PC-9 (cell line): ENCODE measurements at regions not wholly inside any gene's neighbourhood (a gene's known extent, or its start where the extent isn't known, plus 50 kb on each side); places are given as distances from the start of the nearest gene placed in this dataset.

Experiments
- BruUV-seq: library from RNA; stranded (reverse); fragments of 400-500 nt; replicated peaks from 2 replicates; lab custom pipeline; 2021; lab: Mats Ljungman, UMichigan
- CTCF ChIA-PET: fragments of 300-600 bp; sonication (Branson Sonifier 250); formaldehyde crosslinking; loops from one replicate; lab custom pipeline; 2022; ENCODE audit warnings: antibody characterized with exemption; lab: Charles Lee
- POLR2A ChIA-PET: fragments of 300-600 bp; sonication (Branson Sonifier 250); formaldehyde crosslinking; loops from one replicate; lab custom pipeline; 2022; ENCODE audit warnings: antibody characterized with exemption; ENCODE audit not compliant: unreplicated experiment; lab: Charles Lee
- DNase-seq, 2 experiments: peaks; one replicate each; pipeline versions ENCODE4 v3.0.0 to v3.0.0-alpha.2; 2015 to 2022; ENCODE audit warnings: mixed read lengths in 1 of 2
- H2AFZ ChIP-seq: fragments of 200-600 bp; sonication (generic); 2 replicates; pipeline ENCODE4 v1.8.1; 2017; ENCODE audit warnings: antibody characterized with exemption
- H3F3A ChIP-seq: fragments of 200-600 bp; sonication (generic); 2 replicates; pipeline ENCODE4 v1.8.1; 2017; ENCODE audit warnings: antibody characterized with exemption, mild to moderate bottlenecking, low read depth; ENCODE audit not compliant: insufficient read depth
- H3K27ac ChIP-seq: fragments of 200-600 bp; sonication (generic); 2 replicates; pipeline ENCODE4 v1.6.1; 2016; ENCODE audit warnings: mixed run types
- H3K27me3 ChIP-seq: fragments of 200-600 bp; sonication (generic); 2 replicates; pipeline ENCODE4 v1.6.1; 2016; ENCODE audit warnings: low read depth, mixed run types; ENCODE audit not compliant: insufficient read depth
- H3K36me3 ChIP-seq: fragments of 200-600 bp; sonication (generic); 2 replicates; pipeline ENCODE4 v1.6.1; 2016; ENCODE audit warnings: low read depth, mixed run types
- H3K4me1 ChIP-seq: fragments of 200-600 bp; sonication (generic); replicated peaks from 2 replicates; pipeline ENCODE4 v1.6.1; 2016; ENCODE audit warnings: mixed run types; ENCODE audit not compliant: insufficient read depth
- H3K4me2 ChIP-seq: fragments of 200-600 bp; sonication (generic); 2 replicates; pipeline ENCODE4 v1.6.1; 2017; ENCODE audit warnings: mixed run types
- H3K4me3 ChIP-seq: fragments of 200-600 bp; sonication (generic); 2 replicates; pipeline ENCODE4 v1.6.1; 2016; ENCODE audit warnings: mixed run types
- H3K79me2 ChIP-seq: fragments of 200-600 bp; sonication (generic); 2 replicates; pipeline ENCODE4 v1.6.1; 2017; ENCODE audit warnings: low read depth, mixed run types
- H3K9me2 ChIP-seq: fragments of 200-600 bp; sonication (generic); 2 replicates; pipeline ENCODE4 v1.8.1; 2017; ENCODE audit warnings: mild to moderate bottlenecking; ENCODE audit not compliant: insufficient read depth
- H3K9me3 ChIP-seq: fragments of 200-600 bp; sonication (generic); 2 replicates; pipeline ENCODE4 v1.8.1; 2016; ENCODE audit warnings: low read depth; ENCODE audit not compliant: insufficient read depth
- H4K20me1 ChIP-seq: fragments of 200-600 bp; sonication (generic); 2 replicates; pipeline ENCODE4 v1.8.1; 2017; ENCODE audit not compliant: insufficient read depth
- CTCF ChIP-seq: fragments of 200-600 bp; sonication (generic); conservative IDR thresholded peaks from 2 replicates; pipeline ENCODE4 v1.6.1; 2017; ENCODE audit warnings: mixed run types, antibody characterized with exemption, mild to moderate bottlenecking, moderate library complexity
- EZH2 ChIP-seq: fragments of 200-600 bp; sonication (generic); IDR thresholded peaks from 2 replicates; pipeline ENCODE4 v1.8.0; 2017; ENCODE audit warnings: antibody characterized with exemption, low read depth
- intact Hi-C: fragments of 100-400 bp; cut with micrococcal nuclease; formaldehyde crosslinking; loops from one replicate; pipeline ENCODE4 v1.10.0; 2022; ENCODE audit not compliant: unreplicated experiment

- Histone ChIP-seq H3K79me2 (no peaks in the 10 kb centered on the region), H3K9me2 (no peaks in the 10 kb centered on the region), H4K20me1 (no peaks in the 10 kb centered on the region), H3K36me3 (no peaks in the 10 kb centered on the region), H3K4me1 (peaks cover 13% of the 10 kb centered on the region; the same call in 1 of the 2 replicates), H3K4me2 (no peak overlapping the region), H2AFZ (no peak overlapping the region), H3F3A (peaks cover 14% of the 10 kb centered on the region; the same call in 1 of the 2 replicates), H3K27me3 (no peaks in the 10 kb centered on the region), H3K27ac (no peak overlapping the region), H3K9me3 (no peaks in the 10 kb centered on the region), H3K4me3 (no peak overlapping the region)
- intact Hi-C loops: no loop called here
- no peak for DNase-seq
- ChIA-PET POLR2A (no interaction called here), CTCF (no interaction called here)
- no peak for TF ChIP-seq CTCF
- TF ChIP-seq EZH2: no peak
- no TSS peak for BruUV-seq
These were observed 123.1 kb upstream of the GLRA2 start for GRCh38 chrX:14406225-14406624.

GRCh38 chrX:14398725-14399124 lies 130.6 kb upstream of the GLRA2 start:
- BruUV-seq: no TSS peak
- H3K27me3 ChIP-seq: no peaks in the 10 kb centered on the region
- H3F3A ChIP-seq: peaks cover 25% of the 10 kb centered on the region
- no peaks in the 10 kb centered on the region for H3K79me2 ChIP-seq
- TF ChIP-seq EZH2: no peak
- no peak for TF ChIP-seq CTCF
- H4K20me1 ChIP-seq: no peaks in the 10 kb centered on the region
- intact Hi-C loops: no loop called here
- H3K9me2 ChIP-seq: no peaks in the 10 kb centered on the region
- POLR2A ChIA-PET: no interaction called here
- no peaks in the 10 kb centered on the region for H3K36me3 ChIP-seq
- CTCF ChIA-PET: no interaction called here
- peak overlapping the region; percentile 50 for H3K4me2 ChIP-seq
- H3K9me3 ChIP-seq: no peaks in the 10 kb centered on the region
- no peak overlapping the region; the same call in 1 of the 2 replicates for H2AFZ ChIP-seq
- H3K4me3 ChIP-seq: no peak overlapping the region
- DNase-seq: peak in 1 of 2 experiments; percentile 83
- peak overlapping the region; percentile 80 for H3K27ac ChIP-seq
- H3K4me1 ChIP-seq: peaks cover 24% of the 10 kb centered on the region

GRCh38 chrX:14389682-14390081 lies 139.7 kb upstream of the GLRA2 start:
- ChIA-PET POLR2A (no interaction called here), CTCF (no interaction called here)
- H3K4me1 ChIP-seq: no peaks in the 10 kb centered on the region
- H3K27me3 ChIP-seq: no peaks in the 10 kb centered on the region
- H3K9me2 ChIP-seq: no peaks in the 10 kb centered on the region
- H3K4me2 ChIP-seq: no peak overlapping the region
- intact Hi-C loops: no loop called here
- BruUV-seq: no TSS peak
- H3K79me2 ChIP-seq: no peaks in the 10 kb centered on the region
- TF ChIP-seq CTCF (no peak), EZH2 (no peak)
- no peaks in the 10 kb centered on the region for H3K9me3 ChIP-seq
- H2AFZ ChIP-seq: no peak overlapping the region
- no peaks in the 10 kb centered on the region for H3F3A ChIP-seq
- H4K20me1 ChIP-seq: no peaks in the 10 kb centered on the region
- no peak for DNase-seq
- no peak overlapping the region for H3K4me3 ChIP-seq
- H3K36me3 ChIP-seq: no peaks in the 10 kb centered on the region
- no peak overlapping the region for H3K27ac ChIP-seq
